Endodermal cell (in vitro differentiated cells): ENCODE measurements at regions not wholly inside any gene's neighbourhood (a gene's known extent, or its start where the extent isn't known, plus 50 kb on each side); places are given as distances from the start of the nearest gene placed in this dataset.

ENCODE experiments used
- DNase-seq: peaks from one replicate; pipeline ENCODE4 v3.0.0-alpha.2; 2017
- H3K27ac ChIP-seq: 2 replicates; pipeline ENCODE4 v1.5.1; 2013; ENCODE audit warnings: mild to moderate bottlenecking, low read depth, low read length, moderate library complexity
- H3K27me3 ChIP-seq: 2 replicates; pipeline ENCODE4 v1.6.1; 2013; ENCODE audit warnings: mild to moderate bottlenecking, low read length, moderate library complexity; ENCODE audit not compliant: insufficient read depth, control insufficient read depth, poor library complexity, severe bottlenecking
- H3K36me3 ChIP-seq: 2 replicates; pipeline ENCODE4 v1.7.0; 2013; ENCODE audit warnings: mild to moderate bottlenecking, low read length, moderate library complexity; ENCODE audit not compliant: control insufficient read depth, insufficient read depth
- H3K4me1 ChIP-seq: one replicate; pipeline ENCODE4 v1.7.0; 2013; ENCODE audit warnings: low read length; ENCODE audit not compliant: control insufficient read depth, insufficient read depth
- H3K4me3 ChIP-seq: 2 replicates; pipeline ENCODE4 v1.5.1; 2013; ENCODE audit warnings: mild to moderate bottlenecking, low read length, moderate library complexity
- H3K9ac ChIP-seq: 2 replicates; pipeline ENCODE4 v1.6.1; 2013; ENCODE audit warnings: mild to moderate bottlenecking, low read length, moderate library complexity; ENCODE audit not compliant: poor library complexity, severe bottlenecking; ENCODE audit errors: extremely low read depth
- H3K9me3 ChIP-seq: 2 replicates; pipeline ENCODE4 v1.6.1; 2013; ENCODE audit warnings: mild to moderate bottlenecking, low read length, moderate library complexity; ENCODE audit not compliant: control insufficient read depth
- H3K27ac Mint-ChIP-seq: 2 replicates; pipeline ENCODE4 v1.8.0; 2020; ENCODE audit warnings: mixed read lengths
- H3K27me3 Mint-ChIP-seq: 2 replicates; pipeline ENCODE4 v1.8.0; 2021; ENCODE audit warnings: mild to moderate bottlenecking, mixed read lengths; ENCODE audit not compliant: insufficient read depth
- H3K36me3 Mint-ChIP-seq: 2 replicates; pipeline ENCODE4 v1.8.0; 2020; ENCODE audit warnings: low read depth, mixed read lengths
- H3K4me1 Mint-ChIP-seq: 2 replicates; pipeline ENCODE4 v1.8.0; 2020; ENCODE audit warnings: mixed read lengths
- H3K4me3 Mint-ChIP-seq: 2 replicates; pipeline ENCODE4 v1.8.0; 2020; ENCODE audit warnings: mild to moderate bottlenecking, moderate library complexity, mixed read lengths
- H3K9me3 Mint-ChIP-seq: 2 replicates; pipeline ENCODE4 v1.8.0; 2020; ENCODE audit warnings: mild to moderate bottlenecking, mixed read lengths
- CTCF ChIP-seq: fragments of 200-600 bp; sonication (generic); conservative IDR thresholded peaks from 2 replicates; pipeline ENCODE4 v1.5.0; 2021; ENCODE audit warnings: antibody characterized with exemption, mild to moderate bottlenecking
- WGBS, 2 experiments: methylation state at CpG; one replicate each; pipeline versions ENCODE4 v1.1.5 to v1.1.7; 2013; ENCODE audit warnings: missing lambda C conversion rate in 2 of 2, mixed read lengths in 1 of 2; ENCODE audit not compliant: insufficient coverage in 1 of 2, insufficient read length in 1 of 2; 5-methylcytosine and 5-hydroxymethylcytosine counted together

DNA sequence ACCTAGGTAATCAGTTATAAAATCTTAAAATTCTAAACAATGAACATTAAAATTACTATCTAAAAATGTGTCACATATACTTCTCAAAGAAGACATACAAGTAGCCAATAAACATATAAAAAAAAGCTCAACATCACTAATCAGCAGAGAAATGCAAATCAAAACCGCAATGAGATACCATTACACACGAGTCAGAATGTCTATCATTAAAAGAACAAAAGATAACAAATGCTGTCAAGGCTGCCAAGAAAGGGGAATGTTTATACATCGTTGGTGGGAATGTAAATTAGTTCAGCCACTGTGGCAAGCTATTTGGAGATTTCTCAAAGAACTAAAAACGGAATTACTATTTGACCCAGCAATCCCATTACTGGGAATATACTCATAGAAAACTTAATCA is 310.3 kb upstream of the EDNRB start:
- no peaks in the 10 kb centered on the region for H3K27me3 Mint-ChIP-seq
- no peak overlapping the region for H3K4me3 ChIP-seq
- 79 to 100% methylated on average over 1 to 4 of the region's 4 CpGs for WGBS, 2 experiments
- H3K4me1 ChIP-seq, result no peaks in the 10 kb centered on the region
- no peaks in the 10 kb centered on the region for H3K27me3 ChIP-seq
- no peak overlapping the region for H3K27ac ChIP-seq
- no peaks in the 10 kb centered on the region for H3K9me3 ChIP-seq
- no peaks in the 10 kb centered on the region for H3K9me3 Mint-ChIP-seq
- no peak for DNase-seq
- H3K36me3 Mint-ChIP-seq, result no peaks in the 10 kb centered on the region
- H3K4me1 Mint-ChIP-seq, result no peaks in the 10 kb centered on the region
- H3K27ac Mint-ChIP-seq, result no peak overlapping the region
- no peak for TF ChIP-seq CTCF
- no peaks in the 10 kb centered on the region for H3K36me3 ChIP-seq
- no peak overlapping the region for H3K4me3 Mint-ChIP-seq
- no peak overlapping the region for H3K9ac ChIP-seq

- Histone ChIP-seq H3K27ac (no peak overlapping the region), H3K36me3 (no peaks in the 10 kb centered on the region), H3K9me3 (no peaks in the 10 kb centered on the region), H3K4me1 (no peaks in the 10 kb centered on the region), H3K9ac (no peak overlapping the region), H3K27me3 (no peaks in the 10 kb centered on the region), H3K4me3 (no peak overlapping the region)
- H3K36me3 Mint-ChIP-seq, result no peaks in the 10 kb centered on the region
- no peaks in the 10 kb centered on the region for H3K27me3 Mint-ChIP-seq
- 76 to 100% methylated on average over 1 of the region's 1 CpG for WGBS, 2 experiments
- no peaks in the 10 kb centered on the region for H3K9me3 Mint-ChIP-seq
- H3K4me3 Mint-ChIP-seq, result no peak overlapping the region
- H3K27ac Mint-ChIP-seq, result no peak overlapping the region
- no peaks in the 10 kb centered on the region for H3K4me1 Mint-ChIP-seq
- DNase-seq, result no peak
- TF ChIP-seq CTCF, result no peak
Measured at GRCh38 chr13:78228211-78228610, 309.6 kb upstream of the EDNRB start.

- no peaks in the 10 kb centered on the region for H3K27me3 Mint-ChIP-seq
- no peak for TF ChIP-seq CTCF
- 94 to 100% methylated on average over 1 to 3 of the region's 3 CpGs for WGBS, 2 experiments
Measured at GRCh38 chr13:78227709-78228108, 309.1 kb upstream of the EDNRB start.

More at GRCh38 chr13:78227709-78228108, 309.1 kb upstream of the EDNRB start:
- Histone ChIP-seq H3K36me3 (no peaks in the 10 kb centered on the region), H3K27me3 (no peaks in the 10 kb centered on the region), H3K9ac (no peak overlapping the region), H3K9me3 (no peaks in the 10 kb centered on the region), H3K27ac (no peak overlapping the region), H3K4me1 (no peaks in the 10 kb centered on the region), H3K4me3 (no peak overlapping the region)
- no peaks in the 10 kb centered on the region for H3K4me1 Mint-ChIP-seq
- no peak overlapping the region for H3K27ac Mint-ChIP-seq
- H3K36me3 Mint-ChIP-seq, result no peaks in the 10 kb centered on the region
- no peak for DNase-seq
- H3K9me3 Mint-ChIP-seq, result no peaks in the 10 kb centered on the region
- H3K4me3 Mint-ChIP-seq, result no peak overlapping the region
